Middle frontal gyrus (tissue), 1 donor: ENCODE measurements at regions not wholly inside any gene's neighbourhood (a gene's known extent, or its start where the extent isn't known, plus 50 kb on each side); places are given as distances from the start of the nearest gene placed in this dataset.

Experiments
- DNase-seq: peaks from one replicate; pipeline ENCODE4 v3.0.0-alpha.2; 2015; ENCODE audit warnings: low spot score; ENCODE audit errors: extremely low spot score

DNA sequence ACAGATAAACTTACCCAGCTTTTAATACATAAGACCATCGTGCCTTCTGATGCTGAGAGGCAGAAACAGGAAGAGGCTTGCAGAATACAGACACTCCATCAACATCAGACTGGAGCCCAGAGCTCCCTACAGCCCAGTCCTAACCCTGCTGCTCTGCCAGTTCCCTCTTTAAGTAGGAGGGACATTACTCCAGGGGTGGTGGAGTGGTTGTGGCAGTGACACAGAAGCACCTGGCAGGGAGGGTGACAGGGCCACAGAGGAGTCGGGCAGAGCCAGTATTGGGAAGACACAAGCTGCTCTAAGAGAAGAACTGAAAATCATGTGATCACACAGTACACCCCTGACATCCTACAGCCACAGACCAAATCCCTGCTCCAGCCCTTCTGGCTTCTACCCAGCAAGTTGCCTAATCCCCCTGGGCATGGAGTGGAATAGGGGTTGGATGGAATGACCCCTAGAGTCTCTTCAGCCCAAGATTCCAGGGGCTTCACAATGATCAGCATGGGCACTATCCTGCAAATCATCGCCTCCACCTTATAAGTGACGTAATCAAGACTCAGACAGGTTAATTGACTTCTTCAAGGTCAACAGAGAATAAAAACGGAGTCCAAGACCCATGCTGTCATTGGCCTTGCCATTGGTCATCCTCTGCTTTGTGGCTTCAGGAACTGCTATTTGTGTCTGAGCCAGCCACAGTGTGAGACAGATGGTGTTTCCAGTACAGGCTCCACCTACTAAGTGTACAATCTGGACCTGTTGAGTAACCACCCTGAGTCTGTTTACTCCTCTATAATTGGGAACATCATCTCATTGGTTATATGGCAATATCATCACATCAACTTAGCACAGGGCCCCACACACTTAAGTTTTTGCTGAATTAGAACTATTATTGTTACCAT lies 61.1 kb upstream of the ZMIZ1 start:
- DNase-seq = no peak

DNA sequence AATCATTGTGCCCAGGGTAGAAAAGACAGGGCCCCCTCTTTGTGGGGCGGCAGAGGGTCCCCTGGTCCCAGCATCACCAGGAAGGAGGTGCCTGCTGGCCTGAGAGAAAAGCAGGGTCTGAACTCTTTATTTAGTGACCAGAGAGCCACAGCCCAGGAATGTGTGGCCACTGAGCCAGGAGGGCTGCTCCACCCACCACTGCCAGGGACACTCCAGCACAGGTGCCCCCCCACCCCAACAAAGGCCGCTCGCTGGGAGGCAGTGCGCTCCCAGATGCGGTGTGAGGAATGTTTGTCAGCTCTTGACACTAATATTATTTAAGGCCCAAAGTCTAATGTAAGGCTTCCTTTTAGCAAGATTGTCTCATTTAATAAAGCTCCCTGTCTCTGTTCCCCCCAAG lies 59.6 kb upstream of the ZMIZ1 start:
- no peak for DNase-seq

DNA sequence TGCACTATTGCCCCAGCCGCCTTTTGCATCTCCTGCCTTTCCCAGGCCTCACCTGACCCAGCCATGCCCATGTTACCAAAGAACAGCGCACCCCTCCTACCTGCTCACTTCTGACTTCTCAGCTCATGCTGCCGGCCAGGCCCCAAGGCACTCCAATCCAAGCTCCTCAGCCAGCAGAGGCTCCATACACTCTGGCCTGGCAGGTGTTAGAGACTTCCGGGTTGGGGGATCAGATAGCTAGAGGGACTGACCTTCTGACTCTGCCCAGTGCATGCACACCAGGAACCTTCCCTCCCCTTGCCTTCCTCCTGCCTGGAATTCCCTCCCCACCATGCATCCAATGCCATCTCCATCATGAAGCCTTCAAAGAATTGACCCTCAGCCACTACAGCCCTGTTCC lies 56.2 kb upstream of the ZMIZ1 start:
- no peak for DNase-seq

- no peak for DNase-seq
These were observed 55.3 kb upstream of the ZMIZ1 start for GRCh38 chr10:79013406-79013987.

DNA sequence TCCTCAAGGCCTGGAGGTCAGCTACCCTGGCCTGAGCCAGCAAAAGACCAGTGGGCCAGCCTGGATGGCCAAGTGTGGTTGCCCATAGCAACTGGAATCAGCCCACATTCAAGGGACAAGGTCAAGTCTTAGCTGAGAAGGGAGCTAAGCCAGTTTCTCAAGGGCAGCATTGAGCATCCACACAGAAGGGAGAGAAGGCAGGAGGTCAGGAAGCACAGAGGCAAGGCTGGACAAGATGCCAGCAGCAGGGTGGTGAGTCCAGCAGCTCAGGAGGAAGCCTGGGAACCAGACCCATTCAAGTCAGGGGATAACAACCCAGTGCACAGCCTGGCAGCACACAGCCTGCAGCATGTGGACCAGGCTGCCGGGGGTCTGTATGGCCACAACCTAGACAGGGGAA lies 54.0 kb upstream of the ZMIZ1 start:
- DNase-seq = no peak

DNA sequence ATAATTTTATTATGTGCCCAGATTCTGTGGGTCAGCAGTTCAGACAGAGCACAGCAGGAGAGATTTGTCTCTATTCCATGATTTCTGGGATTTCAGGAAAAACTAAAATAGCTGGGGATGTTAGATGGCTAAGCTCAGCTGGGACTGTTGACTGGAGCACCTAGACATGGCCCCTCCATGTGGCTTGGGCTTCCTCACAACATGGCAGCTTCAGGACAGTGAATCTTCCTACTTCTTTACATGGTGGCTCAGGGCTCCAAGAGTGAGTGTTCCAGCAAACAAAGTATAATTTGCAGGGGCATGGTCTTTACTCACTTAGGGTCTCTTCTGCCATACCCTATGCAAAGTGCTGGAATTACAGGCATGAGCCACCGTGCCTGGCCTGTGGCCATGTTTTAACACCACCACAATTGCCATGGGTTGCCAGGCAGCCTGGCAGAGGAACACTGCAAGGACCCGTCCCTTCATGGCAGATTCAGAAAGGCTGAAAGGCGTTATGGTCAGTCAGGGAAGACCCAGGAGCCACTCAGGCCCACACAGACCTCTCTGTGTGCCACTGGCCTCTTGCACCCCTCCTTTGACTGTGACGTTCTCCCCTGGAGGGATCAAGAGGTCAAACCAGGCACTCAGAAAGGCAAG lies 50.8 kb upstream of the ZMIZ1 start:
- no peak for DNase-seq

DNA sequence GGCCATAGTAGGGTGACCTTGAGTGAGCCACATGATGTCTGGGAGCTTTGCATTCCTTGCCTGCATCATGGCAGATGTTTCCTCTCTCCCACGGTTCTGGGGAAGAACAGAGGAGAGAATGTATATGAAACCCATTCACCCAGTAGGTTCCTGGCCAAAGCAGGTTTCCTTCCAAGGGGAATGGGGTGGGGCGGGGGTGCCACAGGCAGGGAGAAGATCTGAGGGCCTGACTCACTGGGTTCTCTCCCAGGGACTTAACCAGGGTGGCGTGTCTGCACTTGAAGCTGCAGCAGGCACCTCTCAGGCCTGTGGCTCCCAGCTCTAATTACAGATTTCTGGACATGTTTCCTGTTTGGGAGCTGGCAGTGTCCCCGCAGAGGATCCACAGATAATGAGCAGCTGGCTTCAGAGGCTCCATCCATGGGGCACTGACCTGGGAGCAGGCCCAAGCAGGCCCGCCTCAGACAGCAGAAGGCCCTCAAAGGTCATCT lies 50.2 kb upstream of the ZMIZ1 start:
- DNase-seq = no peak
